ENCODE measurements at regions not wholly inside any gene's neighbourhood (a gene's known extent, or its start where the extent isn't known, plus 50 kb on each side); places are given as distances from the start of the nearest gene placed in this dataset.

DNA sequence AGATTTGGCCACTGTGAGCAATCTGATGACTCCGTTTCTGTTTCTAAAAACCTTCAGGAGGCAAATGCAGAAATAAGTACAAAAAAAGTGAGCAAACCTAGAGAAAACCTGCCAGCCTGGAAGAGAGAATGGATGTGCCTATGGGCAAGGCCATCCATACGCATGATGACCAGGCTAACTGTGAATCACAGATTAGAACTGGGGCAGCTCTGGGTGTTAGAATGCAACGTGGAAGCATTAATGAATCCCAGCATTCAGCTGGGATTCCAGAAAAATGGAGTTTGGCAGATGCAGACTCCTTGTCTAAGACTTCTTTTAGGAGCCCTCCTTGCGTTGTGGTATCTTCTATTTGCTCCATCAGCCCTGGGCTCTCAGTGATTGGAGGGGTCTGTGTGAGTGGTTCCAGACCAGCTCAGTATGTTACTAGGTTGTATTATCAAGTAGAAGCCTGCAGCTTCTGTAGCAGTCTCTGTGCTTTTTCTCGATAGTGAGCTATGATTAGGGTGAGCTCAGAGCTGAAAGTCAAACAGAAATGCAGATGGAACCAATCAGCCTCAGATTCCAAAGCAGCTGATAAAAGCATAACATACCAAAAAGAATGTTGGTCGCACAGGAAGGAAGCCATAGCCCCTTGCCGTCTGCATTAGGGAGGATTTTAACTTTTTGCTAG, 154.0 kb downstream of the PSMG1 start:
- Histone ChIP-seq H3K9me3 (peaks cover 0 to 4% (median 0%) of the 10 kb centered on the region in 4 donors), H3K27me3 (no peaks in the 10 kb centered on the region), H3K4me3 (no peak overlapping the region), H3K36me3 (no peaks in the 10 kb centered on the region), H3K4me1 (no peaks in the 10 kb centered on the region), H3K27ac (no peak overlapping the region)
- peak; percentile 10 for DNase-seq
- TF ChIP-seq EP300 (IDR thresholded peaks at IDR 0.05) (no peak), POLR2AphosphoS5 (IDR thresholded peaks at IDR 0.05) (no peak), POLR2A (IDR thresholded peaks at IDR 0.05) (no peak)
- TF ChIP-seq, protein P1, sequence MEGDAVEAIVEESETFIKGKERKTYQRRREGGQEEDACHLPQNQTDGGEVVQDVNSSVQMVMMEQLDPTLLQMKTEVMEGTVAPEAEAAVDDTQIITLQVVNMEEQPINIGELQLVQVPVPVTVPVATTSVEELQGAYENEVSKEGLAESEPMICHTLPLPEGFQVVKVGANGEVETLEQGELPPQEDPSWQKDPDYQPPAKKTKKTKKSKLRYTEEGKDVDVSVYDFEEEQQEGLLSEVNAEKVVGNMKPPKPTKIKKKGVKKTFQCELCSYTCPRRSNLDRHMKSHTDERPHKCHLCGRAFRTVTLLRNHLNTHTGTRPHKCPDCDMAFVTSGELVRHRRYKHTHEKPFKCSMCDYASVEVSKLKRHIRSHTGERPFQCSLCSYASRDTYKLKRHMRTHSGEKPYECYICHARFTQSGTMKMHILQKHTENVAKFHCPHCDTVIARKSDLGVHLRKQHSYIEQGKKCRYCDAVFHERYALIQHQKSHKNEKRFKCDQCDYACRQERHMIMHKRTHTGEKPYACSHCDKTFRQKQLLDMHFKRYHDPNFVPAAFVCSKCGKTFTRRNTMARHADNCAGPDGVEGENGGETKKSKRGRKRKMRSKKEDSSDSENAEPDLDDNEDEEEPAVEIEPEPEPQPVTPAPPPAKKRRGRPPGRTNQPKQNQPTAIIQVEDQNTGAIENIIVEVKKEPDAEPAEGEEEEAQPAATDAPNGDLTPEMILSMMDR (IDR thresholded peaks at IDR 0.05) = no peak
- 75 to 88% methylated on average over 7 of the region's 7 CpGs for WGBS, 2 donors
- intact Hi-C loops (cut with DNase I) = no loop called here

DNA sequence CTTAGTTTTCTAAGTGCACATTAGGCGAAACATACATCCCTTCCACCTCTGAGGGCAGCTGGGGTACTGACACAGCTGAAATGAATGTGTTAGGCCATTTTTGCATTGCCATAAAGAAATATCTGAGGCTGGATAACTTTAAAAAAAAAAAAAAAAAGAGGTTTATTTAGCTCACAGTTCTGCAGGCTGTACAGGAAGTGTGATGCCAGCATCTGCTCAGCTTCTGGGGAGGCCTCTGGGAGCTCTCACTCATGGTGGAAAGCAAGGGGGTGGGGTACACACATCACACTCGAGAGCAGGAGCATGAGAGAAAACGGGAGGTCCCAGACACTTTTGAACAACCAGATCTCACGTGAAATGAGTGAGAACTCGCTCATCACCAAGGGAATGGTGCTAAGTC, 158.1 kb downstream of the PSMG1 start:
- Histone ChIP-seq H3K36me3 (no peaks in the 10 kb centered on the region), H3K4me3 (no peak overlapping the region), H3K4me1 (peaks cover 0 to 22% (median 18%) of the 10 kb centered on the region in 4 donors), H3K27me3 (no peaks in the 10 kb centered on the region), H3K9me3 (peaks cover 0 to 4% (median 0%) of the 10 kb centered on the region in 4 donors), H3K27ac (no peak overlapping the region)
- TF ChIP-seq EP300 (IDR thresholded peaks at IDR 0.05) = no peak
- TF ChIP-seq, protein P1 (IDR thresholded peaks at IDR 0.05) = no peak
- TF ChIP-seq POLR2AphosphoS5 (IDR thresholded peaks at IDR 0.05) = no peak
- TF ChIP-seq POLR2A (IDR thresholded peaks at IDR 0.05) = no peak
- peak; percentile 38 for DNase-seq
- 84 to 94% methylated on average over 5 of the region's 5 CpGs for WGBS, 2 donors
- intact Hi-C loops (cut with DNase I) = no loop called here

DNA sequence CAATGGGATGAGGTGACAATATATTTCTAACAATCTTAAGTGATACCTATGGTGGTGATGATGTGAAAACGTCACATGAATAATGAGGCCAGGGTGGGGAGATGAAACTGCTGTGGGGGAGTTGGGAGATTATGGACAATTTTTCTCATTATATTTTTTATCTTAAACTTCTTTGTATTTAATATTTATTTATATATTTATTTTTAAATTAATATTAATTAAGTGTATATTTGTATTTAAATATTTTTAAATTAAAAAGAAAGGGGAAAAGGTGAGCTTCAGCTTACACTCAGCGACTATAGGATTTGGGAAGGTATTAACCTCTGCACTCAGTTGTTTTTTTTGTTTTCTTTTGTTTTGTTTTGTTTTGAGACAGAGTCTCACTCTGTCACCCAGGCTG, 158.7 kb downstream of the PSMG1 start:
- TF ChIP-seq POLR2AphosphoS5 (IDR thresholded peaks at IDR 0.05) = no peak
- TF ChIP-seq, protein P1 (IDR thresholded peaks at IDR 0.05) = no peak
- no peak for TF ChIP-seq POLR2A (IDR thresholded peaks at IDR 0.05)
- no peak for TF ChIP-seq EP300 (IDR thresholded peaks at IDR 0.05)
- Histone ChIP-seq H3K4me1 (peaks cover 0 to 22% (median 18%) of the 10 kb centered on the region in 4 donors), H3K4me3 (no peak overlapping the region), H3K9me3 (peaks cover 0 to 4% (median 0%) of the 10 kb centered on the region in 4 donors), H3K27me3 (no peaks in the 10 kb centered on the region), H3K36me3 (no peaks in the 10 kb centered on the region), H3K27ac (no peak overlapping the region)
- DNase-seq = peak; percentile 2
- 95 to 96% methylated on average over 2 of the region's 2 CpGs for WGBS, 2 donors
- intact Hi-C loops (cut with DNase I) = no loop called here

DNA sequence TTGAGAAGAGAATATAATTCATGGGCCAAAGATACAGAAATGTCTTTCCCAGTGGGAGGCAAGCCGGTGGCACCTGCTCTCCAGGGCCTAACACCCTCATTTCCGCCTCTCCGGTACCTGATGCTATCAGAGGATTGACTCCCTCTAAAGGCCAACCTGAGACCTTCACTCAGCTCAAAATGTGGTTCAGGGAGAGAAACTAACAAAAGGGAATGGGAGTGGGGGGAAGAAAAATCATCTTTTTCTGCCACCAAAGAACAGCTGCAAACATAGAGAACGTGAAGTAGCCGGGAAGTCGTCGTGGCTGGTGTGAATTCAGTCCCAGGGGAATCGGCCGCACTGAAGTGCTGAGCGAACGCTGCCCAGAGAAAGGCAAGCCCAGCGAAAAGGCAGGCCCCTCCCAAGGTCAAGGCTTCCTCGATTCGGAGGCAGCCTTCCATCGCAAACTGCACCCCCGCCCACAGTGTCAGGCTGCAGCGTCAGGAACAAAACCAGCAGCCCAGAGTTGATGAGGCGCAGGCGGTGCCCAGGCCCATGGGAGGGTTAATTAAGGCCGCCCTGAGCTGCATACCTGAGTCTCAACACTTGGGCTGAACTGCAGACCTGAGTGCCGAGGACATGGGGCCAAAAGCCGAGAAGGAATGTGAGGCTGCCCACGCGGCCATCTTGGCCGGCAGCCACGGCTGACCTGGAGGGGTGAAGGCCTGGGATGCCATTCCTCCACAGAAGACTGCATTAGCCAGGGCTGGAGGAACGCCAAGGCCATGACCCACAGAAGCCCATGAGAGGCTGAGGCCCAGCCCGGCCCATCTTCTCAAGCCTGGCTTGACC, 160.2 kb downstream of the PSMG1 start:
- intact Hi-C loops (cut with DNase I) = no loop called here

More for the DNA sequence above, 160.2 kb downstream of the PSMG1 start:
- Histone ChIP-seq H3K4me3 (no peak overlapping the region), H3K27ac (peak overlapping the region; percentile 3 to 75 (median 48)), H3K9me3 (peaks cover 0 to 4% (median 0%) of the 10 kb centered on the region in 4 donors), H3K27me3 (no peaks in the 10 kb centered on the region), H3K36me3 (no peaks in the 10 kb centered on the region), H3K4me1 (peaks cover 0 to 22% (median 18%) of the 10 kb centered on the region in 4 donors)
- peak; percentile 66 for DNase-seq
- TF ChIP-seq, protein P1 (IDR thresholded peaks at IDR 0.05) = no peak
- TF ChIP-seq POLR2A (IDR thresholded peaks at IDR 0.05) = no peak
- TF ChIP-seq EP300 (IDR thresholded peaks at IDR 0.05) = no peak
- peak in 1 of 4 donors; percentile 37 for TF ChIP-seq POLR2AphosphoS5 (IDR thresholded peaks at IDR 0.05)
- WGBS, 2 donors = 80 to 82% methylated on average over 28 of the region's 28 CpGs

All from sigmoid colon (tissue), 6 donors.